ENCODE measurements at regions not wholly inside any gene's neighbourhood (a gene's known extent, or its start where the extent isn't known, plus 50 kb on each side); places are given as distances from the start of the nearest gene placed in this dataset.
"Not testable (repeated sequence)": the region's sequence is repeated elsewhere in the genome, so short reads cannot be mapped to it uniquely, and the experiment has no call there.

GRCh38 chr11:27238811-27239210, 124.2 kb downstream of the CCDC34 start:
- no peaks in the 10 kb centered on the region for H3K36me3 ChIP-seq (ENCODE audit: control insufficient read depth, insufficient read depth, low read length)
- H3K4me3 ChIP-seq (ENCODE audit: low read length), result no peak overlapping the region
- H3K4me1 ChIP-seq (ENCODE audit: control insufficient read depth, insufficient read depth, low read length), result peaks cover 29% of the 10 kb centered on the region
- no peak overlapping the region for H3K9ac ChIP-seq (ENCODE audit: low read length)
- H3K27ac ChIP-seq (ENCODE audit: low read depth, low read length), result no peak overlapping the region
- H3K27me3 ChIP-seq (ENCODE audit: control insufficient read depth, insufficient read depth, low read length), result no peaks in the 10 kb centered on the region

- Histone ChIP-seq H3K9ac (ENCODE audit: low read length) (no peak overlapping the region), H3K36me3 (ENCODE audit: control insufficient read depth, insufficient read depth, low read length) (no peaks in the 10 kb centered on the region), H3K4me3 (ENCODE audit: low read length) (no peak overlapping the region), H3K27me3 (ENCODE audit: control insufficient read depth, insufficient read depth, low read length) (no peaks in the 10 kb centered on the region), H3K4me1 (ENCODE audit: control insufficient read depth, insufficient read depth, low read length) (peaks cover 29% of the 10 kb centered on the region), H3K27ac (ENCODE audit: low read depth, low read length) (peak overlapping the region; percentile 29)
These were observed 125.4 kb downstream of the CCDC34 start for GRCh38 chr11:27237643-27238042.

GRCh38 chr11:27234961-27235360, 128.1 kb downstream of the CCDC34 start:
- Histone ChIP-seq H3K36me3 (ENCODE audit: control insufficient read depth, insufficient read depth, low read length) (no peaks in the 10 kb centered on the region), H3K4me3 (ENCODE audit: low read length) (no peak overlapping the region), H3K9ac (ENCODE audit: low read length) (no peak overlapping the region), H3K4me1 (ENCODE audit: control insufficient read depth, insufficient read depth, low read length) (peaks cover 31% of the 10 kb centered on the region), H3K27me3 (ENCODE audit: control insufficient read depth, insufficient read depth, low read length) (no peaks in the 10 kb centered on the region), H3K27ac (ENCODE audit: low read depth, low read length) (no peak overlapping the region)

GRCh38 chr11:27234043-27234668, 128.9 kb downstream of the CCDC34 start:
- Histone ChIP-seq H3K36me3 (ENCODE audit: control insufficient read depth, insufficient read depth, low read length) (no peaks in the 10 kb centered on the region), H3K27me3 (ENCODE audit: control insufficient read depth, insufficient read depth, low read length) (no peaks in the 10 kb centered on the region), H3K9ac (ENCODE audit: low read length) (no peak overlapping the region), H3K4me1 (ENCODE audit: control insufficient read depth, insufficient read depth, low read length) (peaks cover 35% of the 10 kb centered on the region), H3K27ac (ENCODE audit: low read depth, low read length) (no peak overlapping the region), H3K4me3 (ENCODE audit: low read length) (no peak overlapping the region)

- Histone ChIP-seq H3K27me3 (ENCODE audit: control insufficient read depth, insufficient read depth, low read length) (no peaks in the 10 kb centered on the region), H3K9ac (ENCODE audit: low read length) (no peak overlapping the region), H3K27ac (ENCODE audit: low read depth, low read length) (no peak overlapping the region), H3K36me3 (ENCODE audit: control insufficient read depth, insufficient read depth, low read length) (no peaks in the 10 kb centered on the region), H3K4me1 (ENCODE audit: control insufficient read depth, insufficient read depth, low read length) (peaks cover 39% of the 10 kb centered on the region), H3K4me3 (ENCODE audit: low read length) (no peak overlapping the region)
These were observed 129.4 kb downstream of the CCDC34 start for GRCh38 chr11:27233654-27234042.

GRCh38 chr11:27231530-27231929, 131.5 kb downstream of the CCDC34 start:
- H3K27me3 ChIP-seq (ENCODE audit: control insufficient read depth, insufficient read depth, low read length), result no peaks in the 10 kb centered on the region
- peaks cover 37% of the 10 kb centered on the region for H3K4me1 ChIP-seq (ENCODE audit: control insufficient read depth, insufficient read depth, low read length)
- H3K27ac ChIP-seq (ENCODE audit: low read depth, low read length), result peak overlapping the region; percentile 8
- no peak overlapping the region for H3K9ac ChIP-seq (ENCODE audit: low read length)
- H3K4me3 ChIP-seq (ENCODE audit: low read length), result no peak overlapping the region
- no peaks in the 10 kb centered on the region for H3K36me3 ChIP-seq (ENCODE audit: control insufficient read depth, insufficient read depth, low read length)

GRCh38 chr11:27230192-27230572, 132.8 kb downstream of the CCDC34 start:
- H3K27me3 ChIP-seq (ENCODE audit: control insufficient read depth, insufficient read depth, low read length), result no peaks in the 10 kb centered on the region
- peaks cover 37% of the 10 kb centered on the region for H3K4me1 ChIP-seq (ENCODE audit: control insufficient read depth, insufficient read depth, low read length)
- H3K4me3 ChIP-seq (ENCODE audit: low read length), result no peak overlapping the region
- peak overlapping the region; percentile 62 for H3K27ac ChIP-seq (ENCODE audit: low read depth, low read length)
- no peaks in the 10 kb centered on the region for H3K36me3 ChIP-seq (ENCODE audit: control insufficient read depth, insufficient read depth, low read length)
- no peak overlapping the region for H3K9ac ChIP-seq (ENCODE audit: low read length)

- H3K36me3 ChIP-seq (ENCODE audit: control insufficient read depth, insufficient read depth, low read length), result no peaks in the 10 kb centered on the region
- peak overlapping the region; percentile 62 for H3K27ac ChIP-seq (ENCODE audit: low read depth, low read length)
- no peak overlapping the region for H3K9ac ChIP-seq (ENCODE audit: low read length)
- H3K4me1 ChIP-seq (ENCODE audit: control insufficient read depth, insufficient read depth, low read length), result peaks cover 33% of the 10 kb centered on the region
- H3K4me3 ChIP-seq (ENCODE audit: low read length), result no peak overlapping the region
- H3K27me3 ChIP-seq (ENCODE audit: control insufficient read depth, insufficient read depth, low read length), result no peaks in the 10 kb centered on the region
These were observed 133.4 kb downstream of the CCDC34 start for GRCh38 chr11:27229511-27230191.

- no peaks in the 10 kb centered on the region for H3K36me3 ChIP-seq (ENCODE audit: control insufficient read depth, insufficient read depth, low read length)
- H3K4me1 ChIP-seq (ENCODE audit: control insufficient read depth, insufficient read depth, low read length), result peaks cover 28% of the 10 kb centered on the region
- no peaks in the 10 kb centered on the region for H3K27me3 ChIP-seq (ENCODE audit: control insufficient read depth, insufficient read depth, low read length)
- no peak overlapping the region for H3K4me3 ChIP-seq (ENCODE audit: low read length)
- no peak overlapping the region for H3K9ac ChIP-seq (ENCODE audit: low read length)
- H3K27ac ChIP-seq (ENCODE audit: low read depth, low read length), result peak overlapping the region; percentile 56
These were observed 134.1 kb downstream of the CCDC34 start for GRCh38 chr11:27228906-27229290.

- Histone ChIP-seq H3K27me3 (ENCODE audit: control insufficient read depth, insufficient read depth, low read length) (no peaks in the 10 kb centered on the region), H3K27ac (ENCODE audit: low read depth, low read length) (peak overlapping the region; percentile 56), H3K4me1 (ENCODE audit: control insufficient read depth, insufficient read depth, low read length) (peaks cover 27% of the 10 kb centered on the region), H3K4me3 (ENCODE audit: low read length) (no peak overlapping the region), H3K9ac (ENCODE audit: low read length) (no peak overlapping the region), H3K36me3 (ENCODE audit: control insufficient read depth, insufficient read depth, low read length) (no peaks in the 10 kb centered on the region)
These were observed 134.6 kb downstream of the CCDC34 start for GRCh38 chr11:27228232-27228905.

GRCh38 chr11:27227736-27228135, 135.3 kb downstream of the CCDC34 start:
- peak overlapping the region; percentile 6 for H3K27ac ChIP-seq (ENCODE audit: low read depth, low read length)
- no peak overlapping the region for H3K4me3 ChIP-seq (ENCODE audit: low read length)
- no peak overlapping the region for H3K9ac ChIP-seq (ENCODE audit: low read length)
- H3K36me3 ChIP-seq (ENCODE audit: control insufficient read depth, insufficient read depth, low read length), result no peaks in the 10 kb centered on the region
- no peaks in the 10 kb centered on the region for H3K27me3 ChIP-seq (ENCODE audit: control insufficient read depth, insufficient read depth, low read length)
- peaks cover 27% of the 10 kb centered on the region for H3K4me1 ChIP-seq (ENCODE audit: control insufficient read depth, insufficient read depth, low read length)

- not testable (repeated sequence) for H3K36me3 ChIP-seq (ENCODE audit: control insufficient read depth, insufficient read depth, low read length); H3K4me3 ChIP-seq (ENCODE audit: low read length); H3K27me3 ChIP-seq (ENCODE audit: control insufficient read depth, insufficient read depth, low read length); H3K9ac ChIP-seq (ENCODE audit: low read length); H3K27ac ChIP-seq (ENCODE audit: low read depth, low read length)
- H3K4me1 ChIP-seq (ENCODE audit: control insufficient read depth, insufficient read depth, low read length), result peaks cover 20% of the 10 kb centered on the region
These were observed 143.5 kb downstream of the CCDC34 start for GRCh38 chr11:27219487-27220039.
